ENCODE measurements at regions not wholly inside any gene's neighbourhood (a gene's known extent, or its start where the extent isn't known, plus 50 kb on each side); places are given as distances from the start of the nearest gene placed in this dataset.

DNA sequence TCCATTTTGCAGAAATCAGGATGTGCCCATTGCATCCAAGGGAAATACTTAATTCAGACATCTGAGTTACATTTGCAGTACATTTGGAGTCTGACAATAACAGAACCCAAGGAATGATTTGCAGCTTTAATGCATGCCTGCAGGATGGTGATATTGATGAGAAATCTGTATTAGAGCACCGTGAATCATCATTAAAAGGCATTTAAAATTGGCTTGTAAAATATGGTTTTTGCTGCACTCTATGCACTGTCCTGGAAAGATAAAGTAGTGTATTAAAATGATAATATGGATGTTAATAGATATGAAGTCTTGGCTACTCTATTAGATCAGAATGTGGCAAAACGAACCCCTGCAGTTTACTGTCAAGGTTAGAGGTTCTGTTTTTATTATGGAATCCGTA is 556.9 kb downstream of the MAT2B start:
- H3K27me3 Mint-ChIP-seq: no peaks in the 10 kb centered on the region
- Histone ChIP-seq H3K4me1 (ENCODE audit: control insufficient read depth in 2 of 2, insufficient read depth in 2 of 2, low read length in 2 of 2) (no peaks in the 10 kb centered on the region), H3K27ac (ENCODE audit: low read depth, low read length) (no peak overlapping the region), H3K9me3 (ENCODE audit: control insufficient read depth in 2 of 3, low read length in 3 of 3) (no peaks in the 10 kb centered on the region), H3K36me3 (ENCODE audit: control insufficient read depth in 2 of 3, insufficient read depth in 3 of 3, low read length in 3 of 3) (no peaks in the 10 kb centered on the region), H3K27me3 (ENCODE audit: control insufficient read depth in 2 of 2, insufficient read depth in 2 of 2, low read length in 2 of 2) (no peaks in the 10 kb centered on the region), H3K4me3 (ENCODE audit: low read length) (no peak overlapping the region)
- no peak overlapping the region for H3K27ac Mint-ChIP-seq
- no peak overlapping the region for H3K4me3 Mint-ChIP-seq
- ChIA-PET POLR2A (no interaction called here), CTCF (no interaction called here)
- ATAC-seq: no peak
- DNase-seq: no peak
- H3K9me3 Mint-ChIP-seq: peaks cover 0 to 15% (median 0%) of the 10 kb centered on the region in 11 donors
- no peaks in the 10 kb centered on the region for H3K36me3 Mint-ChIP-seq
- no peaks in the 10 kb centered on the region for H3K4me1 Mint-ChIP-seq
- intact Hi-C loops (cut with micrococcal nuclease): no loop called here

GRCh38 chr5:164065266-164065665 is 559.8 kb downstream of the MAT2B start:
- intact Hi-C loops (cut with micrococcal nuclease): no loop called here
- no peak overlapping the region for H3K4me3 Mint-ChIP-seq
- DNase-seq (no peak), ATAC-seq (no peak)
- Histone ChIP-seq H3K4me1 (ENCODE audit: control insufficient read depth in 2 of 2, insufficient read depth in 2 of 2, low read length in 2 of 2) (no peaks in the 10 kb centered on the region), H3K4me3 (ENCODE audit: low read length) (no peak overlapping the region), H3K9me3 (ENCODE audit: control insufficient read depth in 2 of 3, low read length in 3 of 3) (no peaks in the 10 kb centered on the region), H3K27me3 (ENCODE audit: control insufficient read depth in 2 of 2, insufficient read depth in 2 of 2, low read length in 2 of 2) (no peaks in the 10 kb centered on the region), H3K36me3 (ENCODE audit: control insufficient read depth in 2 of 3, insufficient read depth in 3 of 3, low read length in 3 of 3) (no peaks in the 10 kb centered on the region), H3K27ac (ENCODE audit: low read depth, low read length) (no peak overlapping the region)
- no peaks in the 10 kb centered on the region for H3K4me1 Mint-ChIP-seq
- POLR2A ChIA-PET: no interaction called here
- CTCF ChIA-PET: no interaction called here
- no peaks in the 10 kb centered on the region for H3K36me3 Mint-ChIP-seq
- peaks cover 0 to 11% (median 0%) of the 10 kb centered on the region in 11 donors for H3K9me3 Mint-ChIP-seq
- H3K27ac Mint-ChIP-seq: no peak overlapping the region
- H3K27me3 Mint-ChIP-seq: no peaks in the 10 kb centered on the region

DNA sequence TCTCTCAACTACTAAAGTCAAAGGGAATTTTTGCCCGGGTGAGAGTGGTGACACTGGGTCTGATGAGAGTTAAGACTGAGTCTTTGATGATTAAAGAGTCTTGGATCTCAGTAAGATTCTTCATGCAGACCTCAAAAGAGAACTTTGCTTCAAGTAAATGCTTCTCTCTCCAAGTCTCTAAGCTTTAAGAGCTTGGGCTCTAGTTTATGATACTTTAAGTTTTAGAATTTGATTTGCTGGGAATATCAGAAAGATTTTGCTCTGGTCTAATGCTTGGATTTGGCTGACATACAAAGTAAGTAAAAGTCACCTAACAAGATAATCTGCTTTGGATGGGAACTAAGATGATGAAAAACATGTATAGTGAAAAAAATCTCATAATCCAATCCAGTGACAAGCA is 566.3 kb downstream of the MAT2B start:
- no peak for DNase-seq
- Mint-ChIP-seq H3K27ac (no peak overlapping the region), H3K9me3 (peaks cover 0 to 9% (median 0%) of the 10 kb centered on the region in 11 donors), H3K4me1 (no peaks in the 10 kb centered on the region), H3K36me3 (no peaks in the 10 kb centered on the region), H3K27me3 (no peaks in the 10 kb centered on the region), H3K4me3 (no peak overlapping the region)
- H3K36me3 ChIP-seq (ENCODE audit: control insufficient read depth in 2 of 3, insufficient read depth in 3 of 3, low read length in 3 of 3): no peaks in the 10 kb centered on the region
- no peaks in the 10 kb centered on the region for H3K27me3 ChIP-seq (ENCODE audit: control insufficient read depth in 2 of 2, insufficient read depth in 2 of 2, low read length in 2 of 2)
- H3K27ac ChIP-seq (ENCODE audit: low read depth, low read length): no peak overlapping the region
- no peaks in the 10 kb centered on the region for H3K9me3 ChIP-seq (ENCODE audit: control insufficient read depth in 2 of 3, low read length in 3 of 3)
- H3K4me1 ChIP-seq (ENCODE audit: control insufficient read depth in 2 of 2, insufficient read depth in 2 of 2, low read length in 2 of 2): no peaks in the 10 kb centered on the region
- CTCF ChIA-PET: no interaction called here
- H3K4me3 ChIP-seq (ENCODE audit: low read length): no peak overlapping the region
- no peak for ATAC-seq
- POLR2A ChIA-PET: no interaction called here
- intact Hi-C loops (cut with micrococcal nuclease): no loop called here

DNA sequence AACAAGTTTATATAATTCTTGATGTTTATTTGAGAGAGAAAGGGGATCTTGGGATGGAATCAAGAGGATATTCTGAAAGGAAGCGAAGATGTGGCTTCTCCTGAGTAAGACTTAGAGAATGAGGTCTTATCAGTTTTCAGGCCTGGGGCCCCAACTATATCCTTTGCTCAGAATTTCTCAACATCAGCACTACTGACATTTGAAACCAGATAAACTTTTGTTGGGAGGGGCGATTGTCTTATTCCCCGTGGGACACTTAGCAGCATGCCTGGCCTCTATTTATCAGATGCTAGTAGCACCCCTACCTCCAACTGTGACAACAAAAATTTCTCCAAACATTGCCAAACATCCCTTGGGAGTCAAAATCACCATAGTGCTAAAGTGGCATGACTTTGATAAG is 567.7 kb downstream of the MAT2B start:
- POLR2A ChIA-PET: no interaction called here
- no peak overlapping the region for H3K4me3 Mint-ChIP-seq
- Histone ChIP-seq H3K36me3 (ENCODE audit: control insufficient read depth in 2 of 3, insufficient read depth in 3 of 3, low read length in 3 of 3) (no peaks in the 10 kb centered on the region), H3K9me3 (ENCODE audit: control insufficient read depth in 2 of 3, low read length in 3 of 3) (no peaks in the 10 kb centered on the region), H3K4me1 (ENCODE audit: control insufficient read depth in 2 of 2, insufficient read depth in 2 of 2, low read length in 2 of 2) (no peaks in the 10 kb centered on the region), H3K4me3 (ENCODE audit: low read length) (no peak overlapping the region), H3K27me3 (ENCODE audit: control insufficient read depth in 2 of 2, insufficient read depth in 2 of 2, low read length in 2 of 2) (no peaks in the 10 kb centered on the region), H3K27ac (ENCODE audit: low read depth, low read length) (no peak overlapping the region)
- peaks cover 0 to 9% (median 0%) of the 10 kb centered on the region in 11 donors for H3K9me3 Mint-ChIP-seq
- no peaks in the 10 kb centered on the region for H3K36me3 Mint-ChIP-seq
- CTCF ChIA-PET: no interaction called here
- H3K4me1 Mint-ChIP-seq: no peaks in the 10 kb centered on the region
- H3K27ac Mint-ChIP-seq: no peak overlapping the region
- H3K27me3 Mint-ChIP-seq: no peaks in the 10 kb centered on the region
- ATAC-seq (no peak), DNase-seq (no peak)
- intact Hi-C loops (cut with micrococcal nuclease): no loop called here

DNA sequence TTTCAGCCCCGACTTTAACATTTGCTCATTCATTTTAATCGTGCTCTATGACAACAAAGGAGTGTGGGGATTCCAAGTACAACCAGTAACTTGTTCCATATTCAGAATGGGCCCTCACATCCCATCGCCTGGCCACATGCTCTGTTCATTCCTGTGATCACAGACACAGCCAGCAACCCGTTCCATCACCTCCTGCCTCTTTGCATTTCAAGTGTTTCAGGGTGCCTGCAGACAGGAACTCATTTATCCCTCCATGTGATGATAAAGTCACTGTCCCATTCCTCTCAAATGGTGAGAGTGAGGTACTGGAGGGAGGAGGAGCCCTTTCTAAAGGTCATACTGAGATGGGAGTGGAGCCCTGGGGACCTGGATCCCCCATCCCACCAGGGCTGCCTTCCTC is 571.1 kb downstream of the MAT2B start:
- Mint-ChIP-seq H3K27ac (no peak overlapping the region), H3K36me3 (no peaks in the 10 kb centered on the region), H3K27me3 (no peaks in the 10 kb centered on the region), H3K4me3 (no peak overlapping the region), H3K4me1 (no peaks in the 10 kb centered on the region), H3K9me3 (peaks cover 0 to 6% (median 0%) of the 10 kb centered on the region in 11 donors)
- H3K27me3 ChIP-seq (ENCODE audit: control insufficient read depth in 2 of 2, insufficient read depth in 2 of 2, low read length in 2 of 2): no peaks in the 10 kb centered on the region
- H3K9me3 ChIP-seq (ENCODE audit: control insufficient read depth in 2 of 3, low read length in 3 of 3): no peaks in the 10 kb centered on the region
- H3K4me1 ChIP-seq (ENCODE audit: control insufficient read depth in 2 of 2, insufficient read depth in 2 of 2, low read length in 2 of 2): no peaks in the 10 kb centered on the region
- ChIA-PET POLR2A (no interaction called here), CTCF (no interaction called here)
- no peaks in the 10 kb centered on the region for H3K36me3 ChIP-seq (ENCODE audit: control insufficient read depth in 2 of 3, insufficient read depth in 3 of 3, low read length in 3 of 3)
- H3K4me3 ChIP-seq (ENCODE audit: low read length): no peak overlapping the region
- no peak overlapping the region for H3K27ac ChIP-seq (ENCODE audit: low read depth, low read length)
- DNase-seq: no peak
- ATAC-seq: no peak
- intact Hi-C loops (cut with micrococcal nuclease): no loop called here

GRCh38 chr5:164090358-164090757 is 584.9 kb downstream of the MAT2B start:
- no peak for ATAC-seq
- Histone ChIP-seq H3K27ac (ENCODE audit: low read depth, low read length) (no peak overlapping the region), H3K4me3 (ENCODE audit: low read length) (no peak overlapping the region), H3K27me3 (ENCODE audit: control insufficient read depth in 2 of 2, insufficient read depth in 2 of 2, low read length in 2 of 2) (no peaks in the 10 kb centered on the region), H3K9me3 (ENCODE audit: control insufficient read depth in 2 of 3, low read length in 3 of 3) (no peaks in the 10 kb centered on the region), H3K36me3 (ENCODE audit: control insufficient read depth in 2 of 3, insufficient read depth in 3 of 3, low read length in 3 of 3) (no peaks in the 10 kb centered on the region), H3K4me1 (ENCODE audit: control insufficient read depth in 2 of 2, insufficient read depth in 2 of 2, low read length in 2 of 2) (no peaks in the 10 kb centered on the region)
- no peaks in the 10 kb centered on the region for H3K4me1 Mint-ChIP-seq
- CTCF ChIA-PET: no interaction called here
- POLR2A ChIA-PET: no interaction called here
- peaks cover 0 to 12% (median 5%) of the 10 kb centered on the region in 11 donors for H3K9me3 Mint-ChIP-seq
- no peaks in the 10 kb centered on the region for H3K27me3 Mint-ChIP-seq
- no peak for DNase-seq
- H3K36me3 Mint-ChIP-seq: no peaks in the 10 kb centered on the region
- no peak overlapping the region for H3K27ac Mint-ChIP-seq
- H3K4me3 Mint-ChIP-seq: no peak overlapping the region
- intact Hi-C loops (cut with micrococcal nuclease): no loop called here

GRCh38 chr5:164091836-164092235 is 586.4 kb downstream of the MAT2B start:
- Mint-ChIP-seq H3K27ac (no peak overlapping the region), H3K36me3 (no peaks in the 10 kb centered on the region), H3K27me3 (no peaks in the 10 kb centered on the region), H3K9me3 (peaks cover 0 to 13% (median 3%) of the 10 kb centered on the region in 11 donors), H3K4me3 (no peak overlapping the region), H3K4me1 (no peaks in the 10 kb centered on the region)
- Histone ChIP-seq H3K9me3 (ENCODE audit: control insufficient read depth in 2 of 3, low read length in 3 of 3) (no peaks in the 10 kb centered on the region), H3K27me3 (ENCODE audit: control insufficient read depth in 2 of 2, insufficient read depth in 2 of 2, low read length in 2 of 2) (no peaks in the 10 kb centered on the region), H3K36me3 (ENCODE audit: control insufficient read depth in 2 of 3, insufficient read depth in 3 of 3, low read length in 3 of 3) (no peaks in the 10 kb centered on the region), H3K4me1 (ENCODE audit: control insufficient read depth in 2 of 2, insufficient read depth in 2 of 2, low read length in 2 of 2) (no peaks in the 10 kb centered on the region), H3K27ac (ENCODE audit: low read depth, low read length) (no peak overlapping the region), H3K4me3 (ENCODE audit: low read length) (no peak overlapping the region)
- DNase-seq: no peak
- intact Hi-C loops (cut with micrococcal nuclease): no loop called here
- POLR2A ChIA-PET: no interaction called here
- ATAC-seq: no peak
- CTCF ChIA-PET: no interaction called here

Measured in naive thymus-derived CD4-positive, alpha-beta T cell (primary cell).